Lower leg skin (tissue), 3 donors: ENCODE measurements at regions not wholly inside any gene's neighbourhood (a gene's known extent, or its start where the extent isn't known, plus 50 kb on each side); places are given as distances from the start of the nearest gene placed in this dataset.

Experiments used
- POLR2A ChIP-seq, 2 donors: fragments of 450-650 bp; IDR thresholded peaks; one replicate each; pipeline ENCODE4 v1.6.1; 2016 to 2017; ENCODE audit warnings: antibody characterized with exemption in 2 of 2, mild to moderate bottlenecking in 1 of 2, moderate library complexity in 1 of 2
- TF ChIP-seq, protein P1 (sequence below), 3 donors: fragments of 450-650 bp; IDR thresholded peaks; one replicate each; pipeline ENCODE4 v1.5.1; 2016; ENCODE audit warnings: antibody characterized with exemption in 3 of 3, mild to moderate bottlenecking in 3 of 3, moderate library complexity in 2 of 3

DNA sequence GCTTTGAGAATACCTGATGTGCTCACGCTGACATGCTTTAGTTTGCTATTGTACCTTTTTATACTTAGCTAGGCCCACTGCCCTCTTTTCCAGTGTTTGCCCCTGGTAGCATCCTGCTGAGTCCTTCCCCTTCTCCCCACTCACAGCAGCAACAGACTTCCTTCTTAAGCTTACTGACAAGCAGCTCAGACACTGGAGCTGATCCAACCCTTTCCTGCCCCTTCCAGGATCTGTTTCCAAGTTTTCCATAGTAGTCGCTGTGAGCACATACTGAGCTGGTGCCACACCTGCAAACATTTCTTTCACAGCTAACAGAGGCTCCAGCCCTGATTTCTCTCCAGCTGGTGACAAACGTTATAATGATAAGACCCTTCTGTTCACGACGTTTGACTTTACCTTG is 991.4 kb upstream of the CELF4 start:
- TF ChIP-seq, protein P1, sequence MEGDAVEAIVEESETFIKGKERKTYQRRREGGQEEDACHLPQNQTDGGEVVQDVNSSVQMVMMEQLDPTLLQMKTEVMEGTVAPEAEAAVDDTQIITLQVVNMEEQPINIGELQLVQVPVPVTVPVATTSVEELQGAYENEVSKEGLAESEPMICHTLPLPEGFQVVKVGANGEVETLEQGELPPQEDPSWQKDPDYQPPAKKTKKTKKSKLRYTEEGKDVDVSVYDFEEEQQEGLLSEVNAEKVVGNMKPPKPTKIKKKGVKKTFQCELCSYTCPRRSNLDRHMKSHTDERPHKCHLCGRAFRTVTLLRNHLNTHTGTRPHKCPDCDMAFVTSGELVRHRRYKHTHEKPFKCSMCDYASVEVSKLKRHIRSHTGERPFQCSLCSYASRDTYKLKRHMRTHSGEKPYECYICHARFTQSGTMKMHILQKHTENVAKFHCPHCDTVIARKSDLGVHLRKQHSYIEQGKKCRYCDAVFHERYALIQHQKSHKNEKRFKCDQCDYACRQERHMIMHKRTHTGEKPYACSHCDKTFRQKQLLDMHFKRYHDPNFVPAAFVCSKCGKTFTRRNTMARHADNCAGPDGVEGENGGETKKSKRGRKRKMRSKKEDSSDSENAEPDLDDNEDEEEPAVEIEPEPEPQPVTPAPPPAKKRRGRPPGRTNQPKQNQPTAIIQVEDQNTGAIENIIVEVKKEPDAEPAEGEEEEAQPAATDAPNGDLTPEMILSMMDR (IDR thresholded peaks at IDR 0.05), result no peak
- TF ChIP-seq POLR2A (IDR thresholded peaks at IDR 0.05), result no peak
